ENCODE measurements at regions not wholly inside any gene's neighbourhood (a gene's known extent, or its start where the extent isn't known, plus 50 kb on each side); places are given as distances from the start of the nearest gene placed in this dataset.

DNA sequence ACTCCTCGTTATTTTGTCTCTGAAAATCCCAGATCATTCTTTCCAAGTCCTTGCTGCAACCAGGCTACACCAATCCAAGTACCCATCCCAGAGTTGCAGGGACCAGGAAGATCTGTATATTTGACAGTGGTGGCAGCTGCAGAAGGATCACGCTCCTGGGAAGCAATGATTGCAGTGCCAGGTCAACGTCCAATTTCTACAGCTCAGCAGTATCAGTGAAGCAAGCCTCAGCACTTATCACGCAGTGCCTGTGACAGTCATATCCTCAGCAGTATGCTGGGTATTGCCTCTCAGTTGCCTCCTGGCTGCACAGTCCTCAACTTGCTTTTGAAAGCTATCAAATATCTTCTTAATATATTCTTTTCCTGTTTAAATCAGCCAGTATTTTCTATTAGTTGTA is 66.7 kb downstream of the BARHL2 start:
- Histone ChIP-seq H3K4me3 (ENCODE audit: low read length) (no peak overlapping the region), H3K4me1 (ENCODE audit: control insufficient read depth, insufficient read depth, low read length) (no peaks in the 10 kb centered on the region), H3K9me3 (replicated peaks; ENCODE audit: control insufficient read depth, low read depth, low read length) (no peaks in the 10 kb centered on the region), H3K27me3 (ENCODE audit: control insufficient read depth, insufficient read depth, low read length) (no peaks in the 10 kb centered on the region), H3K27ac (ENCODE audit: low read length) (no peak overlapping the region), H3K36me3 (ENCODE audit: control insufficient read depth, insufficient read depth, low read length) (no peaks in the 10 kb centered on the region)
- 80% methylated on average over 4 of the region's 4 CpGs for WGBS (ENCODE audit: insufficient coverage)
- DNase-seq, result no peak

DNA sequence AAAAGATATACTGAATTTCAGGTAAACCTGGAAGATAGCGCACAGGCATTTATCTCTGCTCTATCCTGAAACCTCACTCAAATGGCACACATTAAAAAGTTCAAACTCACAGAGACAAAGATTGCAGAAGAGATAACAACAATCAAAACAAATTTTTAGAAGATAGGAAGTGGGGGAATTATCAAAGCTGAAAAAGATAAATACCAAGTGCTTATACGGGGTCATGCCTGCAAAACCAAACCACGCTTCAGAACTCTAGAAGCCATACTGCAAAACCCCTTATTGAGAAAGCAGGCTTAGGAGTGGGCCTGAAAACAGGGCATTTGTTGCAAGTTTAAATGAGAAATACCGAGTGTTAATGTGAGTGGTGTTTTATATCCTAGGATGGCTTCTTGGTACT is 76.8 kb downstream of the BARHL2 start:
- DNase-seq, result no peak
- Histone ChIP-seq H3K4me3 (ENCODE audit: low read length) (no peak overlapping the region), H3K4me1 (ENCODE audit: control insufficient read depth, insufficient read depth, low read length) (no peaks in the 10 kb centered on the region), H3K36me3 (ENCODE audit: control insufficient read depth, insufficient read depth, low read length) (no peaks in the 10 kb centered on the region), H3K27me3 (ENCODE audit: control insufficient read depth, insufficient read depth, low read length) (no peaks in the 10 kb centered on the region), H3K9me3 (replicated peaks; ENCODE audit: control insufficient read depth, low read depth, low read length) (no peaks in the 10 kb centered on the region), H3K27ac (ENCODE audit: low read length) (no peak overlapping the region)
- no CpG with 5 or more reads among the region's 4 CpGs for WGBS (ENCODE audit: insufficient coverage)

DNA sequence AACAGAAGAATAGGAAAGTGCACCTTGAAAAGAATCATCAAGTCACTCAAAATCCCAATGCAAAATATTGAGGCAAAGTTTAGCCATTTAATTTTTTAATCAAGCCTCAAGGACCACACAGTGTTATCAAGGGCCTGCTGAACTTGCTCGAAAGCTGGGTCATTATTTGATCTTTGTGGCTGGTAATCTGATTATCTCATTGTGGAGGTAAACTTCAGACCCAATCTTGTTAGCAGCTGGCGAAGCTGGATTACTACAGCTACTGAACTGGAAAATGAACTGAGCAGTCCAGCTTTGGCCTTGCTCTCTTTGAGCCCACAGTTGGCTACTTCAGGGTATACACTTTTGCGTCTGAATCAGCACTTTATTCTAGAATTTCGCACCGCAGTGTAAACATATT is 94.4 kb downstream of the BARHL2 start:
- no peak overlapping the region for H3K27ac ChIP-seq (ENCODE audit: low read length)
- WGBS (ENCODE audit: insufficient coverage), result 91% methylated on average over 2 of the region's 5 CpGs
- no peak for DNase-seq
- H3K4me3 ChIP-seq (ENCODE audit: low read length), result no peak overlapping the region
- no peaks in the 10 kb centered on the region for H3K9me3 ChIP-seq (replicated peaks; ENCODE audit: control insufficient read depth, low read depth, low read length)
- no peaks in the 10 kb centered on the region for H3K27me3 ChIP-seq (ENCODE audit: control insufficient read depth, insufficient read depth, low read length)
- no peaks in the 10 kb centered on the region for H3K36me3 ChIP-seq (ENCODE audit: control insufficient read depth, insufficient read depth, low read length)
- H3K4me1 ChIP-seq (ENCODE audit: control insufficient read depth, insufficient read depth, low read length), result no peaks in the 10 kb centered on the region

DNA sequence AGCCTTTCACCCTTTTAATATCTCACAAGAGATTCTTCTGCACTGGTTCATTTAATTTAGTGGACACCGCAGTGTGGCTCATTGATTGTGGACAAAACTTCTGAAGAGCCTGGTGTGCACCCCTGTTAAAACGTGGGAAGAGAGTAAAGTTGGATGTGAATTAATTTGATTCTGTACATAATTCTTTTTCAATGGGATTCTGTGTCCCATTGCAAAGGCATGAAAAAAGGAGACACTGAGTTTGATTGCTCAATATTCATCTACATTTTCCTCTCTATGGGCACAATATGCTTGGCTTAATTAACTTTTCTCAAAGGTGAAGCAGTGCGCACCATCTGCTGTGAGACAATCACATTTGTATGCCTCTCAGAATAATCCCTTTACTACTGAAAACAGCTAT is 95.1 kb downstream of the BARHL2 start:
- WGBS (ENCODE audit: insufficient coverage), result 90% methylated on average over 2 of the region's 3 CpGs
- Histone ChIP-seq H3K36me3 (ENCODE audit: control insufficient read depth, insufficient read depth, low read length) (no peaks in the 10 kb centered on the region), H3K4me1 (ENCODE audit: control insufficient read depth, insufficient read depth, low read length) (no peaks in the 10 kb centered on the region), H3K27ac (ENCODE audit: low read length) (no peak overlapping the region), H3K27me3 (ENCODE audit: control insufficient read depth, insufficient read depth, low read length) (no peaks in the 10 kb centered on the region), H3K9me3 (replicated peaks; ENCODE audit: control insufficient read depth, low read depth, low read length) (no peaks in the 10 kb centered on the region), H3K4me3 (ENCODE audit: low read length) (no peak overlapping the region)
- DNase-seq, result no peak

DNA sequence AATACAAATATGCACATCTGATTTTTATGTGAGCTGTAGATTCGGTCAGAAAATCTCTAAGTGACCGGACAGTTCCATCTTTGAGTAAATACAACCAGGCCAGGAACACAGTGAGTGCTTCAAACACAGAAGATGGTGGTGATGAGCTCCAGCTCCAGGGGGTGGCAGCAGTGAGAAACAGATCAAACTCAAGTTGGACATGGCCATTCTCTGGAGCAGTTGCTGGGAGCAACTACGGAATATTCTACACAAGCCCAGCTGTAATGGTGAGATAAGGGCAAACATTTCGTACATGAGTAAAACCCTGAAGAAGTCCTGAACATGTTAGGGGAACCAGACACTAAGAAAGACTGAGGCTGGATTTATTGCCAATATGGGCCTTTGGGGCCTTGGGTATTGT is 100.7 kb downstream of the BARHL2 start:
- DNase-seq, result no peak
- Histone ChIP-seq H3K4me1 (ENCODE audit: control insufficient read depth, insufficient read depth, low read length) (no peaks in the 10 kb centered on the region), H3K9me3 (replicated peaks; ENCODE audit: control insufficient read depth, low read depth, low read length) (no peaks in the 10 kb centered on the region), H3K36me3 (ENCODE audit: control insufficient read depth, insufficient read depth, low read length) (no peaks in the 10 kb centered on the region), H3K27me3 (ENCODE audit: control insufficient read depth, insufficient read depth, low read length) (no peaks in the 10 kb centered on the region), H3K27ac (ENCODE audit: low read length) (no peak overlapping the region), H3K4me3 (ENCODE audit: low read length) (no peak overlapping the region)
- 71% methylated on average over 4 of the region's 4 CpGs for WGBS (ENCODE audit: insufficient coverage)

DNA sequence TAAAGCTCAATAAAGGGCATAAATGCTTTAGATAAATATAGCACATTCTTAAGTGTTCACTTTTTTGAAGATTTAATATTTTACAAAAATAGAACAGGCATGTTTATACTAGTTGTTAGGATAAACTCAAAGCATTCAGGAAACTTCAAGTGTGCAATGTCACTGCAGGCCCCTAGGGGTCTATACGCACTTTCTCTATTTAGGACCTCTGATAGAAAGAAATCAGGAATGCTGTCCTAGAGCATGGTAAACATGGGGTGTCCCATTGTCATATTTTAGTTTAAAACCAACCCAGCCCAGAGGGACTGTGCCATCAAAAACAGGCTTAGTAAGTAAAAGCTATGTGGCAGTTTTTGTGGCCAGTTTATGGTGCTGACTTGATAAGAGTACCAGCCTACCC is 102.2 kb downstream of the BARHL2 start:
- no peak for DNase-seq
- WGBS (ENCODE audit: insufficient coverage), result no CpG with 5 or more reads among the region's 1 CpG
- no peaks in the 10 kb centered on the region for H3K27me3 ChIP-seq (ENCODE audit: control insufficient read depth, insufficient read depth, low read length)
- H3K4me1 ChIP-seq (ENCODE audit: control insufficient read depth, insufficient read depth, low read length), result no peaks in the 10 kb centered on the region
- H3K27ac ChIP-seq (ENCODE audit: low read length), result no peak overlapping the region
- H3K36me3 ChIP-seq (ENCODE audit: control insufficient read depth, insufficient read depth, low read length), result no peaks in the 10 kb centered on the region
- H3K4me3 ChIP-seq (ENCODE audit: low read length), result no peak overlapping the region
- H3K9me3 ChIP-seq (replicated peaks; ENCODE audit: control insufficient read depth, low read depth, low read length), result no peaks in the 10 kb centered on the region

DNA sequence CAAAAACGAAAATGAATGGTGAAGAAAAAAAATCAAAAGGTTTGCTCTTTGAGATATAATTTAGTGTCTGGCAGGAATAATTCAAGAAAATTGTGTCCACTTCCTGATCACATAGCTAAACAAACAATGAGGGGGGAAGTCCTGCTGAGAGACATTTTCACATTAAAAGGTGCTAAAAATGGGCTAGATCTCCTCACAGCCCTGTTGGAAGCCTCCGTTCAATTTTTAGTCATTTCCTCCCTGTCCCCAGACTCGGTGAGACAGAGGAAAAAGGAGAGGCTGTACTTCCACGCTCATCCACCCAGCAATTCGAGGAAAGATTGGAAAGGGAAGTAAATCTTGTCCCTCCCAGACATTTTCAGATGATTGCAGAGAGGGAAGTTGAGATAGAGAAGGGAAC is 103.7 kb downstream of the BARHL2 start:
- no peaks in the 10 kb centered on the region for H3K4me1 ChIP-seq (ENCODE audit: control insufficient read depth, insufficient read depth, low read length)
- DNase-seq, result no peak
- no peaks in the 10 kb centered on the region for H3K36me3 ChIP-seq (ENCODE audit: control insufficient read depth, insufficient read depth, low read length)
- no peaks in the 10 kb centered on the region for H3K9me3 ChIP-seq (replicated peaks; ENCODE audit: control insufficient read depth, low read depth, low read length)
- H3K27me3 ChIP-seq (ENCODE audit: control insufficient read depth, insufficient read depth, low read length), result no peaks in the 10 kb centered on the region
- WGBS (ENCODE audit: insufficient coverage), result no CpG with 5 or more reads among the region's 5 CpGs
- H3K4me3 ChIP-seq (ENCODE audit: low read length), result no peak overlapping the region
- no peak overlapping the region for H3K27ac ChIP-seq (ENCODE audit: low read length)

DNA sequence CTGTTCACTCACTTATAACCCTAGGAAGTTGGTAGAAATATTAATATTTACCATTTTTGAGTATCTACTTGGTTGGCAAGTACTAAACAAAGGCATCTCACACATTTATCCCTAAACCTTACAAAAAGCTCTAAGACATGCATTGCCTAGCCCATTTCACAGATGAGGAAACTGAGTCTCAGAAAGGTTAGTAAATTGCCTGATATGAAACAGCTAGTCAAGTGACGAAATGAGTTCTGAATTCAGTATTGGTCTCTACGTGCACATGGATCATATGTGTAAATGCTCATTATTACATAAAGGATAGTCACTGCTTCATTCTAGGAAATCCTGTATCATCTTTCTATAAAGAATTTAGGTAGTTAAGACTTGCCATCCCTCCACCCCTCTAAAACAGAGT is 105.1 kb downstream of the BARHL2 start:
- H3K36me3 ChIP-seq (ENCODE audit: control insufficient read depth, insufficient read depth, low read length), result no peaks in the 10 kb centered on the region
- no peaks in the 10 kb centered on the region for H3K4me1 ChIP-seq (ENCODE audit: control insufficient read depth, insufficient read depth, low read length)
- H3K9me3 ChIP-seq (replicated peaks; ENCODE audit: control insufficient read depth, low read depth, low read length), result no peaks in the 10 kb centered on the region
- no peak overlapping the region for H3K4me3 ChIP-seq (ENCODE audit: low read length)
- H3K27ac ChIP-seq (ENCODE audit: low read length), result no peak overlapping the region
- DNase-seq, result no peak
- H3K27me3 ChIP-seq (ENCODE audit: control insufficient read depth, insufficient read depth, low read length), result no peaks in the 10 kb centered on the region
- no CpG with 5 or more reads among the region's 2 CpGs for WGBS (ENCODE audit: insufficient coverage)

DNA sequence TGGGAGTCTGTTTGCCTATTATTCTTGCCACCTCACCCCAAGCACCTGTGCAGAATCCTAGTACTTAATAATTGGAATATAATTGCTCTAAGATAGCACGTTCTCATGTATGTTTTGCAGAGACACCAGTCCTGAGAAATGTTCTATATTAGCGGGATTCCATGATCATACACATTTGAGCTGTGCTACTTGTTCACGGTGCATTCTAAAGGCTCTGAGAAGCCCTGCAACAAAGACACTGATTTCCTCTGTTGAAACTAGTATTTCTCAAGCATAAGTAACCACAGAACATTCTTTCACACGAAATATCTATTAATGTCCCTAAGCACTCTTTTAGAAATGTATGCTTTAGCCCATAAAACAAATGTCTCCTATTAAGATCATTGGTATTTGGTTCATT is 109.4 kb downstream of the BARHL2 start:
- Histone ChIP-seq H3K9me3 (replicated peaks; ENCODE audit: control insufficient read depth, low read depth, low read length) (no peaks in the 10 kb centered on the region), H3K27me3 (ENCODE audit: control insufficient read depth, insufficient read depth, low read length) (no peaks in the 10 kb centered on the region), H3K4me1 (ENCODE audit: control insufficient read depth, insufficient read depth, low read length) (no peaks in the 10 kb centered on the region), H3K27ac (ENCODE audit: low read length) (no peak overlapping the region), H3K4me3 (ENCODE audit: low read length) (no peak overlapping the region), H3K36me3 (ENCODE audit: control insufficient read depth, insufficient read depth, low read length) (no peaks in the 10 kb centered on the region)
- WGBS (ENCODE audit: insufficient coverage), result 84% methylated on average over 3 of the region's 4 CpGs
- DNase-seq, result no peak

DNA sequence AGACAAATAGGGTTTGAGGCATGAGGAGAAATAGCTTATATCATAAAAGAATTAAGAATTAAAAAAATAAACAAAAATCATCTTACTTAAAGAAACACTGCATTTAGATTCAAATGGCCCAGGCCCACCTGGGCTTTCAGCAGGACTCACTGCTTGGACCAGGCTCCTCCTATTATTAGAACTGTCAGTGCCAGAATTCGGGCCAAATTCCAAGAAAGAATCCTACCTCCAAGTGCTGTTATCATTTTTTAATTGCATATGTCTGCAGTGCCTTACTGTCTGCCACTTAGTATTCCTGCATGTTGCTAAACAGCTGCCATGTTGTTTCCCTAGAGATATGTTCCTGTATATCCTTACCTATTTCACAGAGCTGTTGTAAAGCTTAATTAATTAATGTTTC is 112.0 kb downstream of the BARHL2 start:
- Histone ChIP-seq H3K4me3 (ENCODE audit: low read length) (no peak overlapping the region), H3K36me3 (ENCODE audit: control insufficient read depth, insufficient read depth, low read length) (no peaks in the 10 kb centered on the region), H3K27ac (ENCODE audit: low read length) (no peak overlapping the region), H3K4me1 (ENCODE audit: control insufficient read depth, insufficient read depth, low read length) (no peaks in the 10 kb centered on the region), H3K27me3 (ENCODE audit: control insufficient read depth, insufficient read depth, low read length) (no peaks in the 10 kb centered on the region), H3K9me3 (replicated peaks; ENCODE audit: control insufficient read depth, low read depth, low read length) (no peaks in the 10 kb centered on the region)
- WGBS (ENCODE audit: insufficient coverage), result no CpG with 5 or more reads among the region's 1 CpG
- DNase-seq, result no peak

DNA sequence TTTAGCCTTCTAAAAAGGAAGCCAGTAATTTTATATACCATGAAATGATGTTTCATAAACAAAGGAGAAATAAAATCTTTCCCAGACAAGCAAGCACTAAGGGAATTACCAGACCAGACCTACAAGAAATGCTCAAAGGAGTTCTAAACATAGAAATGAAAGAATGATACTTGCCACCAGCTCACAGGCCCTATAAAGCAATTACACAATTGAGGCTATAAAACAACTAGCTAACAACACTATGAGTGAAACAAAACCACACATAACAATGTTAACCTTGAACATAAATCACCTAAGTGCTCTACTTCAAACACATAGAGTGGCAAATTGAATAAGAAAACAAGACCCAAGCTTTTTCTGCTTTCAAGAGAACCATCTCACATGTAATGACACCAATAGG is 123.8 kb downstream of the BARHL2 start:
- Histone ChIP-seq H3K27me3 (ENCODE audit: control insufficient read depth, insufficient read depth, low read length) (no peaks in the 10 kb centered on the region), H3K4me1 (ENCODE audit: control insufficient read depth, insufficient read depth, low read length) (no peaks in the 10 kb centered on the region), H3K9me3 (replicated peaks; ENCODE audit: control insufficient read depth, low read depth, low read length) (peaks cover 12% of the 10 kb centered on the region), H3K36me3 (ENCODE audit: control insufficient read depth, insufficient read depth, low read length) (no peaks in the 10 kb centered on the region), H3K27ac (ENCODE audit: low read length) (no peak overlapping the region), H3K4me3 (ENCODE audit: low read length) (no peak overlapping the region)
- no peak for DNase-seq
